ENCODE measurements at regions not wholly inside any gene's neighbourhood (a gene's known extent, or its start where the extent isn't known, plus 50 kb on each side); places are given as distances from the start of the nearest gene placed in this dataset.

DNA sequence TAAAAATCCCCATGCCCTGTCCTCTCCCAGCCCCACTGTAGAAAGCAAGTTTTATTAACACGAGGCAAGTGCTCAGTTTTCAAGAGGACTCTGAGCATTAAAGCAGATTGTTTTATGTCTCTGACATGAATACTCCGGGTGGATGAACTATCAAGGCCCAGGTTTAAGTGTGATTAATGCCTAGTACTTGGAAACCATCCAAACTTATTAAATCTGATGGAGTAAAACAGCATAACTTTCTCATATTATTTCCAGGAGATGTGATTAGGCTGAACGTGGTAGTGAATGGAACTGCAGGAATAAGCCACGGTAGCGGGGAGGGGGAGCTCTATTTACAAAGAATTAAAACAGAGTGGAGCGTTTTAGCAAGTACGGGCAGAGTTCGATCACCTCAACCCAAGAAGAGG is 144.2 kb upstream of the RNF32 start:
- ATAC-seq: no peak
- Histone ChIP-seq H3K36me3 (no peaks in the 10 kb centered on the region), H3K27ac (no peak overlapping the region), H3K9me3 (peaks cover 3% of the 10 kb centered on the region), H3K4me1 (no peaks in the 10 kb centered on the region), H3K27me3 (ENCODE audit: low read depth) (no peaks in the 10 kb centered on the region), H3K4me3 (no peak overlapping the region)
- intact Hi-C loops (cut with DNase I): no loop called here
- TF ChIP-seq, protein P1, sequence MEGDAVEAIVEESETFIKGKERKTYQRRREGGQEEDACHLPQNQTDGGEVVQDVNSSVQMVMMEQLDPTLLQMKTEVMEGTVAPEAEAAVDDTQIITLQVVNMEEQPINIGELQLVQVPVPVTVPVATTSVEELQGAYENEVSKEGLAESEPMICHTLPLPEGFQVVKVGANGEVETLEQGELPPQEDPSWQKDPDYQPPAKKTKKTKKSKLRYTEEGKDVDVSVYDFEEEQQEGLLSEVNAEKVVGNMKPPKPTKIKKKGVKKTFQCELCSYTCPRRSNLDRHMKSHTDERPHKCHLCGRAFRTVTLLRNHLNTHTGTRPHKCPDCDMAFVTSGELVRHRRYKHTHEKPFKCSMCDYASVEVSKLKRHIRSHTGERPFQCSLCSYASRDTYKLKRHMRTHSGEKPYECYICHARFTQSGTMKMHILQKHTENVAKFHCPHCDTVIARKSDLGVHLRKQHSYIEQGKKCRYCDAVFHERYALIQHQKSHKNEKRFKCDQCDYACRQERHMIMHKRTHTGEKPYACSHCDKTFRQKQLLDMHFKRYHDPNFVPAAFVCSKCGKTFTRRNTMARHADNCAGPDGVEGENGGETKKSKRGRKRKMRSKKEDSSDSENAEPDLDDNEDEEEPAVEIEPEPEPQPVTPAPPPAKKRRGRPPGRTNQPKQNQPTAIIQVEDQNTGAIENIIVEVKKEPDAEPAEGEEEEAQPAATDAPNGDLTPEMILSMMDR (IDR thresholded peaks at IDR 0.05): no peak
- DNase-seq: no peak

DNA sequence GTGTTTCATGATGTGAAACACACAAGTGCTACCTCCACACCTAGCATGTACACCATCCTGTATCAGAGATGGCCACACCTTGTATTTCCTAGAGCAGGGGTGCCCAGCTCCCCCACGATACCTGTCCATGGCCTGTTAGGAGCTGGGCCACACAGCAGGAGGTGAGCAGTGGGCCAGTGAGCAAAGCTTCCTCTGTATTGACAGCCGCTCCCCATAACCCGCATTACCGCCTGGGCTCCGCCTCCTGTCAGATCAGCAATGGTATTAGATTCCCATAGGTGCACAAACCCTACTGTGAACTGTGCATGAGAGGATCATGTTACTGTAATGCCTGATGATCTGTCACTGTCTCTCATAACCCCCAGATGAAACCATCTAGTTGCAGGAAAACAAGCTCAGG is 145.6 kb upstream of the RNF32 start:
- intact Hi-C loops (cut with DNase I): no loop called here
- H3K4me1 ChIP-seq: no peaks in the 10 kb centered on the region
- ATAC-seq: no peak
- H3K4me3 ChIP-seq: no peak overlapping the region
- H3K36me3 ChIP-seq: no peaks in the 10 kb centered on the region
- TF ChIP-seq, protein P1 (IDR thresholded peaks at IDR 0.05): no peak
- H3K27me3 ChIP-seq (ENCODE audit: low read depth): no peaks in the 10 kb centered on the region
- H3K27ac ChIP-seq: no peak overlapping the region
- DNase-seq: no peak
- H3K9me3 ChIP-seq: no peaks in the 10 kb centered on the region

DNA sequence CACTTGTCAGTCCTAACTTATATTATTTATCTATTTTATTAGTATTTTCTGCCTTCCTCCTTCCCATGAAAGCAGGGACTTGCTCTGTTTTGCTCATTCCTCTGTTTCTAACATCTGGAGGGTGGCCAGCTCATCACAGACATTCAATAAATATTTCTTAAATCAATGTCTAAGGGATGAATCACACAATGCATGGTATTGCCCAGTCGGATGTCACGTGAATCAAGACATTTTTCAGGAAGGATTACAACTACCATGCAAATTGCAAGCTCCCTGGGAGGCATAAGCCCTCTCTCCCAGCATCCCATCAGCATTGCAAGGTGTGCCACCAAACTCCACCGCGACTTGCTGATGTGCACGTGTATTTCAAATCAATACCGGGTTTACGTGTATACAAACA is 146.6 kb upstream of the RNF32 start:
- Histone ChIP-seq H3K4me1 (no peaks in the 10 kb centered on the region), H3K27ac (no peak overlapping the region), H3K9me3 (no peaks in the 10 kb centered on the region), H3K36me3 (no peaks in the 10 kb centered on the region), H3K27me3 (ENCODE audit: low read depth) (no peaks in the 10 kb centered on the region), H3K4me3 (no peak overlapping the region)
- TF ChIP-seq, protein P1 (IDR thresholded peaks at IDR 0.05): no peak
- no peak for ATAC-seq
- intact Hi-C loops (cut with DNase I): no loop called here
- DNase-seq: no peak

DNA sequence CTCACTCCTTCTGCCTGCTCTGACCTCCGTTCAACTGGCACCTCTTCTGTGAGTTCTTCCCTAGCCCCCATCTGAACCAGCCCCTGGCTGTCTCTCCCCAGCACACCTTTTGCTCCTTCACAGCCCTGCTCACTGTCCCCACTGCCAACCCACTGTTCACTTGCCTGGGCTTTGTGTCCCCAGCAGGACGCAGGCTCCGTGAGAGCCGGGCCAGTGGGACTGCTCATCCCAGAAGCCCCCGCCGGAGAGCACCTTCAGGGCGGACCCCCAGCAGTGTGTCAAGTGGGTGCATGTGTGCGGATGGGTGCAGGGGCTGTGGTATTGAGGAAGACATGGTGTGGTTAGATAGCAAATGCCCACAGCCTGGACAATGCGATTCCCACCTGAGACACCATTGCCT is 148.4 kb upstream of the RNF32 start:
- TF ChIP-seq, protein P1 (IDR thresholded peaks at IDR 0.05): no peak
- Histone ChIP-seq H3K27ac (no peak overlapping the region), H3K4me3 (no peak overlapping the region), H3K9me3 (no peaks in the 10 kb centered on the region), H3K27me3 (ENCODE audit: low read depth) (no peaks in the 10 kb centered on the region), H3K4me1 (no peaks in the 10 kb centered on the region), H3K36me3 (no peaks in the 10 kb centered on the region)
- intact Hi-C loops (cut with DNase I): no loop called here
- ATAC-seq: peak in 1 of 2 donors; percentile 34
- DNase-seq: no peak

DNA sequence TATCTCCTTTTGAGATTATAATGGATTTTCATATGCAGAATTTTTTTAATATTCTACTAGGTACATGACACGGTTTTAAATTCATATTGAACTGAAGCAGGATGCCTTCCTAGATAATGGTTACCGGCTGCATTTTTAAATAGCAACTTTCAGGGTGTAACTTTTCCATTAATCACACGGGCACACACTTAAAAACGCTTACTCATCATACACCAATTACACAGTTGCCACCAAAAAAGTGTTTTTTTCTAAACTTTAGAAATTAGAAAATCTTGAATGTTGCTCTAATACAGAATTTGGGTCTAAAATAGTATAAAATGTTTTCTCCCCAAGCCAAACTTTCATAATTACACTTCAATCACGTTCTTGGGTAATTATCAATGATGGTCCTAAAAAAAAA is 149.1 kb upstream of the RNF32 start:
- no peaks in the 10 kb centered on the region for H3K27me3 ChIP-seq (ENCODE audit: low read depth)
- DNase-seq: no peak
- H3K4me1 ChIP-seq: no peaks in the 10 kb centered on the region
- H3K36me3 ChIP-seq: no peaks in the 10 kb centered on the region
- ATAC-seq: no peak
- TF ChIP-seq, protein P1 (IDR thresholded peaks at IDR 0.05): no peak
- intact Hi-C loops (cut with DNase I): no loop called here
- no peaks in the 10 kb centered on the region for H3K9me3 ChIP-seq
- H3K27ac ChIP-seq: no peak overlapping the region
- H3K4me3 ChIP-seq: no peak overlapping the region

Data from lower lobe of right lung (tissue), 2 donors.